AG04450 (cell line): ENCODE measurements at regions not wholly inside any gene's neighbourhood (a gene's known extent, or its start where the extent isn't known, plus 50 kb on each side); places are given as distances from the start of the nearest gene placed in this dataset.

ENCODE experiments used
- CTCF ChIA-PET: fragments of 300-600, 350-600 bp; formaldehyde crosslinking; extraction: SDS; loops from one replicate; lab custom pipeline; 2022; ENCODE audit warnings: antibody characterized with exemption, inconsistent platforms; lab: Charles Lee
- POLR2A ChIA-PET: fragments of 350-600 bp; formaldehyde crosslinking; extraction: SDS; loops from one replicate; lab custom pipeline; 2021; ENCODE audit warnings: antibody characterized with exemption, inconsistent platforms; lab: Yijun Ruan, JAX
- DNase-seq: peaks from one replicate; pipeline ENCODE4 v3.0.0-alpha.2; 2011; ENCODE audit warnings: low read depth, low spot score
- H3K27ac ChIP-seq: one replicate; pipeline ENCODE4 v1.5.1; 2012; ENCODE audit warnings: low read depth, low read length, control low read depth
- H3K27me3 ChIP-seq: one replicate; pipeline ENCODE4 v1.6.0; 2012; ENCODE audit warnings: low read length; ENCODE audit not compliant: control insufficient read depth, insufficient read depth
- H3K4me3 ChIP-seq: 2 replicates; pipeline ENCODE4 v1.5.1; 2011; ENCODE audit warnings: mild to moderate bottlenecking, low read depth, low read length, control low read depth
- H3K9me3 ChIP-seq: 2 replicates; pipeline ENCODE4 v1.5.1; 2012; ENCODE audit warnings: low read length; ENCODE audit not compliant: control insufficient read depth, insufficient read depth
- TF ChIP-seq, protein P1 (sequence below): IDR thresholded peaks from 2 replicates; pipeline ENCODE4 v1.5.1; 2011; ENCODE audit warnings: low read depth, low read length, control low read depth, inconsistent platforms

DNA sequence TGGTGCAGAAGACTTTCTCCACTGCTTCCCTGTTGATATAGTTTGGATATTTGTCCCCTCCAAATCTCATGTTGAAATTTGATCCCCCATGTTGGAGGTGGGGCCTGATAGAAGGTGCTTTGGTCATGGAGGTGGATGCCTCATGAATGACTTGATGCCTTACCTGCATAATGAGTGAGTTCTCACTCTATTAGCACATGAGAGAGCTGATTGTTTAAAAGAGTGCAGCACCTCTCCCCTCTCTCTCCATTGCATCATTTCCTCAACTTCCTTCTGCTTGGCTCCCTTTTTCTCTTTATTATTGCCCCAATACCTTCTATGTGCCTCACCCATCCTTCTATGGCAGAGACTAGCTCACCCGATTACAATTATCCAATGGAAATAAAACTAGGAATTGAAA, 90.8 kb upstream of the COX10 start:
- Histone ChIP-seq H3K4me3 (no peak overlapping the region), H3K27ac (no peak overlapping the region), H3K9me3 (no peaks in the 10 kb centered on the region; the same call in 1 of the 2 replicates), H3K27me3 (no peaks in the 10 kb centered on the region)
- ChIA-PET POLR2A (no interaction called here), CTCF (interaction anchor here (0.6 kb wide), 1 partner anchor 1210 kb away, joined by 13 read pairs; no protein-coding TSS in a partner anchor)
- DNase-seq, result no peak
- TF ChIP-seq, protein P1, sequence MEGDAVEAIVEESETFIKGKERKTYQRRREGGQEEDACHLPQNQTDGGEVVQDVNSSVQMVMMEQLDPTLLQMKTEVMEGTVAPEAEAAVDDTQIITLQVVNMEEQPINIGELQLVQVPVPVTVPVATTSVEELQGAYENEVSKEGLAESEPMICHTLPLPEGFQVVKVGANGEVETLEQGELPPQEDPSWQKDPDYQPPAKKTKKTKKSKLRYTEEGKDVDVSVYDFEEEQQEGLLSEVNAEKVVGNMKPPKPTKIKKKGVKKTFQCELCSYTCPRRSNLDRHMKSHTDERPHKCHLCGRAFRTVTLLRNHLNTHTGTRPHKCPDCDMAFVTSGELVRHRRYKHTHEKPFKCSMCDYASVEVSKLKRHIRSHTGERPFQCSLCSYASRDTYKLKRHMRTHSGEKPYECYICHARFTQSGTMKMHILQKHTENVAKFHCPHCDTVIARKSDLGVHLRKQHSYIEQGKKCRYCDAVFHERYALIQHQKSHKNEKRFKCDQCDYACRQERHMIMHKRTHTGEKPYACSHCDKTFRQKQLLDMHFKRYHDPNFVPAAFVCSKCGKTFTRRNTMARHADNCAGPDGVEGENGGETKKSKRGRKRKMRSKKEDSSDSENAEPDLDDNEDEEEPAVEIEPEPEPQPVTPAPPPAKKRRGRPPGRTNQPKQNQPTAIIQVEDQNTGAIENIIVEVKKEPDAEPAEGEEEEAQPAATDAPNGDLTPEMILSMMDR, result no peak

DNA sequence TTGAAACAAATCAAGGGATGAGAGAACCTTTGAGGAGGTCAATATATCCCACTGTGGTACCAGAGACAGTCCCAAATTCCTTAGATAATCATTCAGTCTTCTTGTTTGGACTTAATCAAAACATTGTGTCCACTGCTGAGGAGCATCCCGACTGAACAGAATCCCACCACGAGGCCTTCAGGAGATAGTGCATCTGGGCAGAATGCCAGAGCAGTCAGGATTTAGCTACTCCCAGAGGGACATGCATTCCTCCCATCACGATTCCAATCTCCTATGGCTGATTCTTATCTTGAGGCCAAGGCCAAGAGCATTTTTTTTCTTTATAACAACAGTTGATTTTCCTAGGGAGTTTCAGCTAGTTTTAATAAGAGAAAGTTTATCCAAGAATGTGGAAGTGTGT, 87.4 kb upstream of the COX10 start:
- Histone ChIP-seq H3K9me3 (no peaks in the 10 kb centered on the region), H3K4me3 (no peak overlapping the region), H3K27ac (no peak overlapping the region), H3K27me3 (no peaks in the 10 kb centered on the region)
- ChIA-PET CTCF (no interaction called here), POLR2A (no interaction called here)
- no peak for DNase-seq
- TF ChIP-seq, protein P1, result no peak

DNA sequence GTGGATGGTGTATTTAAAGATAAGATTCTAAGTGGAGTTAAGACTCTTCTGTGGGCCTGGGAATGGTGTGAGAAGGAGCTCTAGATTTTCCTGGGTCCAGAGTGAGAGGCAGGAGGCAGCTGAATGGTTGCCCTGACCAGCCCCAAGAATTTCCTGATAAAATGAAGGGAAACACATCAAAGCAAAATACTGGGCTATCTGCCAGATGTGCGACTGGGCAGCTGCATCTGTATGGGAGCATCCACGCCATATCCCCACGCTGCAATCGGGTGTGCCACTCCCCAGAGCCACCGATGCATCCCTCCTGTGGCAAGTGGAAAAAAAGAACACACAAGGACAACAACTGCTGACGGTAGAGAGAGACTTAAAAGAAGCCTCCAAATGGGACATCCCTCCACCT, 84.3 kb upstream of the COX10 start:
- TF ChIP-seq, protein P1, result no peak
- CTCF ChIA-PET, result no interaction called here

DNA sequence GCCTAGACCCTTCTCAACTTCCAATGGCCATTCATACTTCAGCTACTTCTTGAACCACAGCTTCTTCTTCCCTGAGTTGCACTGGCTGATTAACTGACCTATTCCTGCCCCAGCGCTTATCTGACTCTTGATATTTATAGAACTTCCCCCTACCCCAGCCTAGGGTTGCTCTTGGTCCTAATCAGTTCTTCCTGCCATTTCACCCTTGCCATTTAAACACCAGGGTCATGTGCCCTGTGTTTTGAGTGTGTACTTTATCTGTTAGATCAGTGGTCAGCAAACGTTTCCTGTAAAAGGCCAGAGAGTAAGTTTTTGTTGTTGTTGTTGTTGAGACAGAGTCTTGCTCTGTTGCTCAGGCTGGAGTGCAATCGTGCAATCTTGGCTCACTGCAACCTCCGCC, 82.4 kb upstream of the COX10 start:
- TF ChIP-seq, protein P1, result no peak
- POLR2A ChIA-PET, result no interaction called here
- CTCF ChIA-PET, result no interaction called here
- H3K27ac ChIP-seq, result no peak overlapping the region
- no peaks in the 10 kb centered on the region for H3K27me3 ChIP-seq
- DNase-seq, result no peak
- H3K9me3 ChIP-seq, result no peaks in the 10 kb centered on the region
- H3K4me3 ChIP-seq, result no peak overlapping the region

More for the DNA sequence above, 84.3 kb upstream of the COX10 start:
- Histone ChIP-seq H3K9me3 (no peaks in the 10 kb centered on the region), H3K4me3 (no peak overlapping the region), H3K27me3 (no peaks in the 10 kb centered on the region), H3K27ac (no peak overlapping the region)
- POLR2A ChIA-PET, result no interaction called here
- no peak for DNase-seq

DNA sequence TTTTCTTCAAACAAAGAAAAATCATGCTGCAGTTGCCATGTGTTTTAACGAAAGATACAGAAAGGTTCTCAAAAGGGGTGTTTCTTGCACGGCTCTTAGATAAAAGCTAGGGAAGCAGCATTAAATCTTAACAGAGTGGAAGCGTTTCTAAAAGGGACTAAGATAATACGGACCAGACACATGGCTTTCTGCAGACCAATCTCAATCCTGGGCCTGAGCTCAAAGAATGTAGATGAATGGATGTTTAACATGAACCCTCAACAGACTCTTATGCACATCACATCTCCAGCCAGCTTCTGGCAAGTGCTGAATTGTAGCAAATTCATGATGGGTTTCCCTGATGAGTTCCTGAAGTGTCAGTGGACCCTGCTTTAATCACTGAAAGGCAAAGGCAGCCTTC, 80.2 kb upstream of the COX10 start:
- Histone ChIP-seq H3K27ac (no peak overlapping the region), H3K4me3 (no peak overlapping the region), H3K27me3 (no peaks in the 10 kb centered on the region), H3K9me3 (no peaks in the 10 kb centered on the region)
- DNase-seq, result no peak
- ChIA-PET CTCF (no interaction called here), POLR2A (no interaction called here)
- TF ChIP-seq, protein P1, result no peak
